Suppressor macrophage treated with lipopolysaccharide for 1 hour (primary cell): ENCODE measurements at regions not wholly inside any gene's neighbourhood (a gene's known extent, or its start where the extent isn't known, plus 50 kb on each side); places are given as distances from the start of the nearest gene placed in this dataset.

Experiments
- DNase-seq, 3 donors: peaks; one replicate each; pipeline ENCODE4 v3.0.0-alpha.2; 2020 to 2022

DNA sequence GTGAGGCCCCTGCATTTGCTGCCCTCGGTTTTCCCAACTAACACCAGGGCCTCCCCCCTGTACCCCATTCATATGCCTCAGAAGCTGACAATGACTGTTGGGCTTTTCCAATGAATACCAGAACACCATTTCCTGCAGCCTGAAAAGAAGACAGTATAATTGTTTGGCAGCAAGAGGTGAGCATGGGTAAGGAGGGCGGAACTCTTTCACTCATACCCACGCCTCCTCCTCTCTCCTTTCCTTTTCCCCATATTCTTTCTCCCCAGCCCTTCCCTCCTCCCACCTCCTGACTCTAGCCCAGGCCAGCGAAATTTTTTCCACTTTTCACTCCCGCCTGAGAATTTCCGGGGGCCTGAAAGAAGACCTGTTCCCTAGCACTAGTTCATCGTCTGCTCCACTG lies 58.0 kb upstream of the CHST1 start:
- no peak for DNase-seq

DNA sequence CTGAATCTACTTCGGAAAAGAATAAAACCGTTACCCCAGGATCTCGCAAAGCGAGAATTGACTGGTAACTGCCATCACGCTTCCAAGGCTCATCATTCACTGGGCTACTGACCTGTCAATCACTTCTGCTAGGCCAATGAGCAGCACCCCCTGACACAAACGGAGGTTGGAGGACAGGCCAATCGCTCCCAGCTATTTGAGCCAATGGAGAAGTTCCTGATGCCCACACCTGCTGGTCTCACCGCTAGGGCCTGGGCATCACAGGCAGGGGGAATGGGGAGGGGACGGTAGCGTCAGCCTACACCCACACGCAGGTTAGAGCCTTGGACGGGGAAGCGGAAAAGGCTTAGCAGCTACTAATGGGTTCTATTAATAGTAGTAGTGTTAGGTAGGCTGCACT lies 56.7 kb upstream of the CHST1 start:
- no peak for DNase-seq

DNA sequence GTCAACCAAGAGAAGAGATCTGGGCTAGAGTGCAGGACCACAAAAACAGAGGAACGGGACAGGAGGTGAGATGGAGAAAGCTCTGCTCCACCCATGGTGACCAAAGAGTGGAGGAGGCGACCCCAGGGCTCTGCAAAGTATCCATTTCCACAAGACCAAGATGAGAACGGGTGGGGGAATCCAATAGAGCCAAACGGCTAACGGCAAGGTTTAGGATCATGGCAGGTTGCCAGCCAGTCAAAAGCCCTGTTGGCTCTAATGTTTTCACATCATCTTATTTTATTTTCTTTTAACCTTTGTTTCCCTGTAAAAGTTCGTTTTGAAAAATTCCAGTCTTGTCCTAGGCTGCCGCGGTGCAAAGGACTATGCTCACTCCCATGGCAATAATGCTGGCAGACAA lies 52.1 kb upstream of the CHST1 start:
- DNase-seq: no peak

DNA sequence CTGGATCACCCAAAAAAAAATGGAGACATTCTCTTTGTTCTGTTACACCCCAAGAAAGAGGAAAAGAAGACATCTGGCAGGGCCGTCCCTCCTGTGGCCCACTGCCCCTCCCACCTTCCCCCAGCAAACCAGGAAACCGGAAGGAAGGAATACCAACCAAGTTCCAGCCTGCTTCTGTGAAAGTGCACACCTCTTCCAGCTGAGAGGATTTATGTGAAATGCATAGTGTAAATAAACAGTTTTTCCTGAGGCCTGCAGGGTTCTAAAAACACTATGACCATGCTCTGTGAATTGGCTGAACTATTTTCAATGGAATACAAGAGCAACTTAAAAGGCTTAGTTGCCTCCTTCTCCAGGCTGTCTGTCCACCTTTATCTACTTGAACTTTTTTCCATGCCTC lies 50.0 kb upstream of the CHST1 start:
- DNase-seq: no peak
